Testis (tissue), 2 donors: ENCODE measurements at regions not wholly inside any gene's neighbourhood (a gene's known extent, or its start where the extent isn't known, plus 50 kb on each side); places are given as distances from the start of the nearest gene placed in this dataset.

Experiments
- DNase-seq: peaks from one replicate; pipeline ENCODE4 v3.0.0-alpha.2; 2019
- H3K27ac ChIP-seq, 2 donors: fragments of 200-600 bp; sonication (generic); one replicate each; pipeline ENCODE4 v1.5.1; 2019
- H3K27me3 ChIP-seq: fragments of 200-600 bp; sonication (generic); one replicate; pipeline ENCODE4 v1.5.1; 2019
- H3K36me3 ChIP-seq: fragments of 200-600 bp; sonication (generic); one replicate; pipeline ENCODE4 v1.5.1; 2017; ENCODE audit warnings: low read depth; ENCODE audit errors: missing control alignments
- H3K4me1 ChIP-seq: fragments of 200-600 bp; sonication (generic); one replicate; pipeline ENCODE4 v1.5.1; 2019
- H3K4me3 ChIP-seq, 2 donors: fragments of 200-600 bp; sonication (generic); one replicate each; pipeline ENCODE4 v1.5.1; 2017 to 2019
- H3K9me3 ChIP-seq: fragments of 200-600 bp; sonication (generic); one replicate; pipeline ENCODE4 v1.5.1; 2017
- POLR2A ChIP-seq: fragments of 450-650 bp; IDR thresholded peaks from one replicate; pipeline ENCODE4 v1.6.1; 2017; ENCODE audit warnings: antibody characterized with exemption, mild to moderate bottlenecking, moderate library complexity
- WGBS, 2 donors: methylation state at CpG; one replicate each; pipeline ENCODE4 v1.1.5; 2018; 5-methylcytosine and 5-hydroxymethylcytosine counted together
- intact Hi-C: fragments of 100-400 bp; cut with DNase I; formaldehyde crosslinking; loops from one replicate; pipeline ENCODE4 v1.15.1; 2023; ENCODE audit warnings: low total_unique reads
- TF ChIP-seq, protein P1 (sequence below), 3 experiments: fragments of 450-650 bp in 2 of 3; fragments of 200-600 bp in 1 of 3; sonication (generic) in 1 of 3; IDR thresholded peaks; one replicate each; pipeline ENCODE4 v1.5.1; 2016 to 2019; ENCODE audit warnings: antibody characterized with exemption in 3 of 3, mild to moderate bottlenecking in 2 of 3, moderate library complexity in 1 of 3

DNA sequence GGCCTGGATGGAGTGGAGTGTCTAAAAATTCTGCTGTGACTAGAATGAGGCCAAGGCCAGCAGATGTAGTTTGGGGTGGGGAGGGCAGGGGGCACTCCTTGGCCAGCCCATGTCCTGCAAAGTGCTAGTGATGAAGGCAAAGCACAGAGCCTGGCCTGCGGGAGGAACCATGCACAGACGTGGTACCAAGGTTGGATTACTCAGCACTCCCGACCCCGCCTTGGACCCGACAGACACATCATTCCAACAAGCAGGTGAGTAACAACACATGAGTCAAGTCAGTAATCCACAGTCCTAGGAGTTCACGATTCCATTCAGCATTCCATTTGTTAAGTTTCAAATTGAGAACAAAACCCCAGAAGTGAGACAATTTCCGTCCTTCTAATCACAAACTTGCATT, 317.3 kb downstream of the TCERG1L start:
- H3K4me1 ChIP-seq, result no peaks in the 10 kb centered on the region
- no peak overlapping the region for H3K4me3 ChIP-seq
- 92 to 98% methylated on average over 7 of the region's 7 CpGs for WGBS, 2 donors
- no peaks in the 10 kb centered on the region for H3K9me3 ChIP-seq
- TF ChIP-seq, protein P1, sequence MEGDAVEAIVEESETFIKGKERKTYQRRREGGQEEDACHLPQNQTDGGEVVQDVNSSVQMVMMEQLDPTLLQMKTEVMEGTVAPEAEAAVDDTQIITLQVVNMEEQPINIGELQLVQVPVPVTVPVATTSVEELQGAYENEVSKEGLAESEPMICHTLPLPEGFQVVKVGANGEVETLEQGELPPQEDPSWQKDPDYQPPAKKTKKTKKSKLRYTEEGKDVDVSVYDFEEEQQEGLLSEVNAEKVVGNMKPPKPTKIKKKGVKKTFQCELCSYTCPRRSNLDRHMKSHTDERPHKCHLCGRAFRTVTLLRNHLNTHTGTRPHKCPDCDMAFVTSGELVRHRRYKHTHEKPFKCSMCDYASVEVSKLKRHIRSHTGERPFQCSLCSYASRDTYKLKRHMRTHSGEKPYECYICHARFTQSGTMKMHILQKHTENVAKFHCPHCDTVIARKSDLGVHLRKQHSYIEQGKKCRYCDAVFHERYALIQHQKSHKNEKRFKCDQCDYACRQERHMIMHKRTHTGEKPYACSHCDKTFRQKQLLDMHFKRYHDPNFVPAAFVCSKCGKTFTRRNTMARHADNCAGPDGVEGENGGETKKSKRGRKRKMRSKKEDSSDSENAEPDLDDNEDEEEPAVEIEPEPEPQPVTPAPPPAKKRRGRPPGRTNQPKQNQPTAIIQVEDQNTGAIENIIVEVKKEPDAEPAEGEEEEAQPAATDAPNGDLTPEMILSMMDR (IDR thresholded peaks at IDR 0.05), result no peak
- TF ChIP-seq POLR2A, result no peak
- intact Hi-C loops, result no loop called here
- no peaks in the 10 kb centered on the region for H3K27me3 ChIP-seq
- DNase-seq, result peak; percentile 5
- H3K36me3 ChIP-seq, result no peaks in the 10 kb centered on the region
- H3K27ac ChIP-seq, result no peak overlapping the region

DNA sequence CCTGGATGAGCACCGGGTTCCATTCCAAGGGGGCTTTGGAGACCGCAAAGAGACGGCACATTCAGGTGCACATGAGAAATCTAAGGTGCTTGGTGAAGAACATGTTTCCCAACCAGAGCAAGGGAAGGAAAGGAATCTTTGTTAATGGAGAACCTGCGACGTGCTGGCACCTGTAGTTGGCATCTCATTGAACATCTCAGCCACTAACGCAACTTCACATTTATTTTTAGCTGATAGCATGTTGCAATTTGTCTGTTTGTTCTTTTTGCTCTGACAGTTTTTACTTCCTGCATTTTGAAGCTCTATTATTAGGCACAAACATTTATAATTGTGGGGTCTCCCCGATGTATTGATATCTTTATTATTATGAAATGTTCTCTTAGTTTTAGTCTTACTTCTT, 316.7 kb downstream of the TCERG1L start:
- Histone ChIP-seq H3K9me3 (no peaks in the 10 kb centered on the region), H3K4me1 (no peaks in the 10 kb centered on the region), H3K4me3 (no peak overlapping the region), H3K36me3 (no peaks in the 10 kb centered on the region), H3K27me3 (no peaks in the 10 kb centered on the region), H3K27ac (no peak overlapping the region)
- TF ChIP-seq POLR2A, result no peak
- TF ChIP-seq, protein P1 (IDR thresholded peaks at IDR 0.05), result no peak
- WGBS, 2 donors, result 88 to 89% methylated on average over 7 of the region's 7 CpGs
- intact Hi-C loops, result no loop called here
- no peak for DNase-seq

DNA sequence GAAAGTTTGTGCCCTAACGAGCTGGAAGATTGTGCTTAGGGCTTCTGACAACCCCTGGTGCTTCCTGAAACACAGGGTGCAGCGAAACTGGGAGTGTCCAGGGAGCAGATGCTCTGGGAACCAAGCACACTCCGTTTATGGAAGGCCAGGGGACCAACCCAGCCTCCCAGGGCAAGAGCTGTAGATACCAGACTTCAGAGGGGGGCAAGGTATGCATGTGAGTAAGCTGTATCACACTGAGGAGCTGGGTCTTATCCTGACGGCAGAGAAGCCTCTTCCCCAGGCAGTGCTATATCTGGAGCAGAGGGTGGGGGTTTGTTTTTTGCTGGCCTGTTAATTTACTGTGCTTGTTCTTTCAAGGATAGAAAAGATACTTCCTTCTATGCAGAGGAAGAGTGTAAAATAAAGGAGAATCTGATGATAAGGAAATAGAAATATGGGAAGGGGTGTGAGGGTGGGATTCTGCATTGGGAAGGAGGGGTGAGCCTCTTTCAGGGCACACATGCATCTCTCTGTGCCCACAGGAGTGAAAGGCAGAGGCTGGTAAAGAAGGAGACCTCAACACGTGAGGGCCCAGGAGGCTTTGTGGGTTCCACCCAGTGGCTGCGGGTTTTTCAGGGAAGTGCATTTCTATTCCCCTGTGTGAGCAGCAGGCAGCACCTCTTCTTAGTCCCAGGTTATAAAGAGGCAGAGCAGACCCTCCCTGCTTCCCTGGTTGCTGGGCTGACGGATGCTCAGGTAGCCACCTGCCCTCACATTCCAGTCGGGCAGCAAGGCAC, 314.1 kb downstream of the TCERG1L start:
- Histone ChIP-seq H3K27ac (no peak overlapping the region), H3K4me3 (no peak overlapping the region), H3K4me1 (no peaks in the 10 kb centered on the region), H3K27me3 (no peaks in the 10 kb centered on the region), H3K9me3 (no peaks in the 10 kb centered on the region), H3K36me3 (no peaks in the 10 kb centered on the region)
- intact Hi-C loops, result no loop called here
- TF ChIP-seq, protein P1 (IDR thresholded peaks at IDR 0.05), result no peak
- no peak for TF ChIP-seq POLR2A
- 71 to 76% methylated on average over 8 of the region's 8 CpGs for WGBS, 2 donors
- DNase-seq, result no peak

DNA sequence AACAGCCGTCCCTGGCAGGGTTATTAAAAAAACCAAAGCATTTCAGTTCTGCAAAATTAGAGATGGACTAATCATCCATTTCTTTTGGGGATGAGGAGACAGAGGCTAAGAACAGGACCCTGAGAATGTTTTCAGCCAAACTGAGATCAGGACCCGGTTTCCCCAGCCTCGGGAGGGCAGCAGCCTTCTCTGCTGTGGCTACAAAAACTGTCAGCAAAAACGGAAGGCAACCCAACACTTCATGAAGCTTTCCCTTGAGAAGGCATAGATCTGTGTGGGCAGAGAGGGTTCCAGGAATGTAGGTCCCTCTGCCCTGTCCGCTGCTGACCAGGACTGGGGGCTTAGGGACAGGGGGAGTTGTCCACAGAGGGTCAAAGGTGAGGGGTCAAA, 313.5 kb downstream of the TCERG1L start:
- no peak for DNase-seq
- Histone ChIP-seq H3K36me3 (no peaks in the 10 kb centered on the region), H3K27me3 (no peaks in the 10 kb centered on the region), H3K27ac (no peak overlapping the region), H3K9me3 (no peaks in the 10 kb centered on the region), H3K4me3 (no peak overlapping the region), H3K4me1 (no peaks in the 10 kb centered on the region)
- TF ChIP-seq, protein P1 (IDR thresholded peaks at IDR 0.05), result no peak
- no peak for TF ChIP-seq POLR2A
- intact Hi-C loops, result no loop called here
- 76 to 86% methylated on average over 5 of the region's 5 CpGs for WGBS, 2 donors

DNA sequence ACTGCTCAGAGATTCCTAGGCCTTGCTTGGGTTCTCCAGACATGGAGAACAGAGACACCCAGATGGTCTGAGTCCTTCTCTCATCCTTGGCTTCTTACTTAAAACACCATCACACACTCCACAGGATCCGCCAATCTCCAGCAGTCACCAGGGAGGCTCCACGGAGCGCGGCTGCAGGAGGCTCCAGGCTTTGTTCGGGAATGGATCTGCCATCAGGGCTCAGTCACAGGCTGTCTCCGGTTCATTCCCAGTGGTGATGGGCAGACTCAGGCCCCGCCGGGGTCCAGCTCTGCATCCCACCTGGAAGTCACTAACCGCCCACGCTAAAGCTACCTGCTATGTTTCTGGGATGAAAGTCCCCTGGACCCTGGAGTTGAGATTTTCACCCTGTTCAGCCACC, 312.9 kb downstream of the TCERG1L start:
- no peaks in the 10 kb centered on the region for H3K27me3 ChIP-seq
- H3K27ac ChIP-seq, result no peak overlapping the region
- intact Hi-C loops, result no loop called here
- H3K9me3 ChIP-seq, result no peaks in the 10 kb centered on the region
- TF ChIP-seq, protein P1 (IDR thresholded peaks at IDR 0.05), result no peak
- no peak for TF ChIP-seq POLR2A
- H3K36me3 ChIP-seq, result no peaks in the 10 kb centered on the region
- WGBS, 2 donors, result 92 to 97% methylated on average over 10 of the region's 10 CpGs
- H3K4me3 ChIP-seq, result no peak overlapping the region
- H3K4me1 ChIP-seq, result no peaks in the 10 kb centered on the region
- peak; percentile 1 for DNase-seq
